GM19463 (cell line): ENCODE measurements at regions not wholly inside any gene's neighbourhood (a gene's known extent, or its start where the extent isn't known, plus 50 kb on each side); places are given as distances from the start of the nearest gene placed in this dataset.

ENCODE experiments used
- ATAC-seq: cut with Tn5 transposase; IDR thresholded peaks from one replicate; pipeline ENCODE4 v1.9.1; 2021; ENCODE audit warnings: mild to moderate bottlenecking, moderate library complexity; ENCODE audit not compliant: unreplicated experiment

DNA sequence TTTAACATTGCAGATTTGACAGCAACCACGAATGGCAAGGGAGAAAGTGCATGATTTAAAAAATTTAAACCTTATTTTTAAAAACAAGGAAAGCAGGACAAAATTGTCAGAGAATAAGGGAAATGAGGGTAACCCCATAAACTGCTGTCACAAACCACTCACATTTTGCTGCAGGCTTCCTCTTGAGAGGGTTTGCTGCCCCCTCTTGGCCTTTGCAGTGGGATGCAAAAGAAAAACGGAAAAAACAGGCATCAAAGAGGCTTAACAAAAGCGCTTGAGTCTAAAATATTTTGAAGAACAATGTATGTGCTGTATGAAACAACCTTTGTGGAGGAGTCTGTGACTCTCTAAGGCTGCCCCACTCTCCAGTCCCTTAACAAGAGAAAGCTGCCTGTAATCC is 91.6 kb downstream of the TMX3 start:
- peak; percentile 85 for ATAC-seq

DNA sequence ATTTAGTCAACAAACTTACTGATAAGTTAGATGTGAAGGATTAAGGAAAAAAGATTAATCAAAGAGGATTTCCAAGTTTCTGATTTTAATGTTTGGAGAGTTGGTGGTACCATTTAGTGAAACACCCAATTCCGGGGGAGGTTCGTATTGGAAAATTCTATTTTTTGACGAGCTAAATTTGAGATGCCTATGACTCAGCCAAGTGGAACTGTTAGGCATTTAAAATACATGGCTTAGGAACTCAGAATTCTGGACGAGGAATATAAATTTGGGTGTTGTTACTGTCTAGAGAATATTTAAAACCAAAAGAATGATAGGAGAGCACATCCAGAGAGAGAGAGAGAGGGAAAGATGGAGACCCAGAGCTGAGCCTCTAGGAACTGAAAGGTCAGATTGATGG is 103.6 kb downstream of the TMX3 start:
- ATAC-seq, result no peak

DNA sequence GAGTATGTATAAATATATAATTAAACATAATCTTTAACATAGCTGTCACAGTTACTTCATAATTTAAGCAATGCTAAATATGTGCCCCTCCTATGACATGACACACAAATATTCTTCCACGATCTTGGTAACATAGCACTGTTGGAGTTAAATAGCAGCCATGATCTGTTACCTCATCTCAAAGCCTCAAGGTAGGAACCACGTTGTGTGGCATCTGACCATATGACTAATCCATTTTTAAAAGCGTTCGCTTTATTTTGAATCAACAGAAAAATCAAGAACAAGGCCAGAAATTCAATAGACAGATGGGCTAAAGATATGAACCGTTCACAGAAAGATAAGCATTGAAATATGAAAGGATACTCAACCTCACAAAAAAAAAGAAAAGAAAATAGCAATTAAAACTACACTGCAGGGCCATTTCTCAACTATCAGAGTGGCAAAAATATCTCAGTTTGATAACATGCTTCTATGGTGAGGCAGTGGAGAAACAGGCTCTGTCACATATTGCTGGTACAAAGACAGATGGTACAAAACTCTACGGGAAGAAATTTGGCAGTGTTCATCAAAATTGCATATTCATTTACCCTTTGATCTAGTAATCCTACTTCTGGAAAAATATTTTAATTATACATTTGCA is 105.9 kb downstream of the TMX3 start:
- ATAC-seq, result no peak

DNA sequence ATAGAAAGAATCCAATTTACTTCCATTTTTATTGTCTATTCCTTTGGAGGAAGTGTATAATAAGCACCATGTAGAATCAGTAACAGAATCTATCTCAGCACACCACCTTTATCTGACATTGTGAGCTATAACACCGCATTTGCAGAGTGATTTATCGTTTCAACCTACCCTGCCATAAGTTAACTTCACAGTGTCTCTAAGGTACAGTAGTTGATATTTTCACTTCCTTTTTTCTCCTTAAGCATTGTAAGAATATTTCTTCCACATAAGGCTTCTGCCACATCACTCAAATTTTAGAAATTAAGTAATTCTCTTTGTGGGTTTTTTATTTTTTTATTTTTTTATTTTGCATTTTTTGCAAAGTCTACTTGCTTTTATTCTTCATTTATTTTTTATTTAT is 107.1 kb downstream of the TMX3 start:
- ATAC-seq, result no peak

DNA sequence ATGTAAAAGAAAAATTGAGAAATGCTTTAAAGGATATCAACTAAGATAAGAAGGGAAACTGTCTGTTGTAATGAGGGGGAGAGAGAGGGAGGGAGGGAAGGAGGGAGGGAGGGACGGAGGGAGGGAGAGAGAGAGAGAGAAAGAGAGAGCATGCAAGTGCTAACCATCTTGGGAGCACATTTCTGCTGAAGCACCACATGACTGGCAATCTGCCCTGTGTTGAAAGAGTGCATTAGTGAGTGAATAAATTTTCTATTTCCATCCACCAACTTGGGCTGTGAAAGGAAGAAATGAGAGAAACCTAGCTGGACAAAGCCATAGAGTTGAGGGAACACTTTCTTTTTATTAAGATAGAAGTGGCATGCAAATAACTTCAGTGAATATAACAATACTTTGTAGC is 110.7 kb downstream of the TMX3 start:
- no peak for ATAC-seq

DNA sequence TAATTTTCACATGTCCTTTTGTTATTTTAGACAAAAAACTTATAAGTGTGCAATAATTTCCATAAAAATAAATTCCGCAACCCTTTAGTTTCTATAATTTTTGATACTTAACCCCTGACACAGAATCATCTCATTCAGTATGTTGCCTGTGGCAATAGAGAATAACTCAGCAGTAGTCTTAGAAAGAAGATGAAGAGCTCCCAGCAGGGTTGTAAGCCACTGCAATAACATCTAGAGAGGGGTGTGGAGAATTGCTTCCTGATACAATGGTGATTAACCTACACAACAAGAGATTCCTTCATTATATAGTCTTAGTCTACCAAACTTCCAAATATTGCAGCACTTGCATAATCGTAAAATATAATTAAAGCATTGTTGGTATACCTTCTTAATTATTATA is 118.9 kb downstream of the TMX3 start:
- ATAC-seq, result no peak

DNA sequence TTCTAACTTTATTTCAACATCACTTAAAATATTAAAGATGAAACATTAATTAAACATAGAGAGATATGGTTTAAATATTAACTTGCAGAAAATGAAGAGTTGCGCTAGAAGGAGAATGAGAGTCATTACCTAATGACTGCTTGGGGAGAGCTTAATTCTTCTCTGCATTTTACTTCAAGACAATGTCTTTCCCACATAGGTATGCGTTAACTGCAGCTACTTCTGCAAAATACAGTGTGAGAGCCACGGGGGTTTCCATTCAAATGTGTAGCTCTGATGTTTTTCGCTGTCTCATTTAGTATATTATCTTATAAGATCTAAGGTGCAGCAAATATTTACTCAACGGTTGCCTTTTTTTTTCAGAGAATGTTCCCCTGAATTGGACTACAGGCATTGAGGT is 126.7 kb downstream of the TMX3 start:
- ATAC-seq, result no peak

DNA sequence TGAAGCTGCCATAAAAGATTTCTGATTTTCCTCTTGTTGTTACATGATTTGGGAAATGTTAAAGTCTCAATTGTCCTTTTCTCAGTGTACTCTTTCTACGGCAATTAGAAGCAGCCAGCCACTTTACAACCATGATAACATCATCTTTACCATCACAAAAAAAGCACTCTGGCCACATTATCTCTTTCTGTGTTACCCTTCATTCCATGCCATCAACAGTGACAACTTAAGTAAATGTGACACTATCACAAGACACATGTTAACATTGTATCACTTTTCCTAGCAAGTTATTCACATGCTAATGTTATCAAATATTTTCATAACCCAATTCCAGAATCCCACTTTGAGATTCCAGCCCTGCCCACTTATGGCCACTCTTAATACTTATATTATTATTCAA is 131.2 kb downstream of the TMX3 start:
- no peak for ATAC-seq

DNA sequence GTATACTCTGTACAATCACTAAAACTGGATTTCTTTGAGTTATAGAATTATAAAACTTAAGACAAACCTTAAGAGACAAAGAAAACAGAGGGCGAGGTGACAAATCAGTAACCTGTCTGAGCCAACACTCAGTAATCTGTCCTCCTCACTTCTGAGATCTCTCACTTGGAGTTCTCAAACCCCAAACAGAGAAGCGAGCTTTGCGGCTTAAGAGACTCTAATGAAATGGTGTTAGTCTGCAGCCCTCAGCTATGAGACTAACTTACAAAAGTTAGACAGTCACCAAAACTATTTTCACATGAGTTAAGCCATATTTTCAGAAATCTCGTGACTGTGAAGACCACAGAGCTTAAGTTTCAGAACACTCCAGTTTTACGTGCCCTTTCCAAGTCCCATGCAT is 140.6 kb downstream of the TMX3 start:
- no peak for ATAC-seq

DNA sequence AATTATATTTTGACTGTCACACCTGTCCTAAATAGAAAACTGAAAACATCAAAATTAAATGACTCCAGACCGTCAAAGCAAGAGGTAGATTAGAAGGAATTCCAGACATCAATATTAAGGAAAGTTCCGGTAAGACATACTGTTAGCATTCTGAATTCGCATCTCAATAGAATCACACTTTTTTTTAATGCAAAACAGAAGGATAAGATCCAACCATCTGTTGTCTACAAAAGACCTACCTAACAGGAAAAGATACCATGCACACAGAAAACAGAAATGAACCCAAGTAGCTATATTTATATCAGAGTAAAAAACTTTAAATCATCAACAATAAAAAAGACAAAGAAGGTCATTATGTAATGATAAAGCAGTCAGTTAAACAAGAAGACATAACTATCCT is 145.0 kb downstream of the TMX3 start:
- no peak for ATAC-seq

DNA sequence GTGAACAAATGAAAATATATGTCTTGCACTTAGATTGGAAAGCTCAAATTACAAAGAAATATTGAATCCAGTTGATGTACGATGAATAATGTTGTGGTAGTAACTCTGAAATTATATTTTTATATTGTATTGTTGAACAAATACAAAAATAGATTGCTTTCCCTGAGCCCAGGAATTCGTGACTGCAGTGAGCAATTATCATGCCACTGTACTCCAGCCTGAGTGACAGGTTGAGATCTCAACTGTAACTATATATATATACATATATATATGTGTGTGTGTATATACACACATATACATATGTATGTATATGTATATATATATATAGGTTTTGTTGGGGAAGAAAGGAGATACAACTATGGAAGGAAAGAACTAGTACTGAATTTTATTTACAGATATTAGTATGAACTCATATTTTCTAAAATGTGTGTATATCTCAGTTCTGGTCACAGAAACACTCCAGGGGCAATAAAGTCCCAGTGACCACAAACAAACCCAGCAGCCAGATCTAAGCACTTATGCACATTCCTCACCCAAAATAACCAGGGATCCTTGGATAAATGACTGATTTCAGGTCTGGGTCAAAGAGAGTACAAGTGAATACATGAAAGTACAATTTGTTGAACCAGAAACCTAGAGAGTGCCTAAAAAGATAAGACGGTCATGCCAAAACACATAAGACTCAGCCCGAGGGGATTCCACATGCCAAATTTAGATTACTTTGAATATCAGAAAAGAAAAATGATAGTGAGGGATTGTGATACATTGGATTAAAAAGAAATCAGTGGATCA is 146.3 kb downstream of the TMX3 start:
- no peak for ATAC-seq

DNA sequence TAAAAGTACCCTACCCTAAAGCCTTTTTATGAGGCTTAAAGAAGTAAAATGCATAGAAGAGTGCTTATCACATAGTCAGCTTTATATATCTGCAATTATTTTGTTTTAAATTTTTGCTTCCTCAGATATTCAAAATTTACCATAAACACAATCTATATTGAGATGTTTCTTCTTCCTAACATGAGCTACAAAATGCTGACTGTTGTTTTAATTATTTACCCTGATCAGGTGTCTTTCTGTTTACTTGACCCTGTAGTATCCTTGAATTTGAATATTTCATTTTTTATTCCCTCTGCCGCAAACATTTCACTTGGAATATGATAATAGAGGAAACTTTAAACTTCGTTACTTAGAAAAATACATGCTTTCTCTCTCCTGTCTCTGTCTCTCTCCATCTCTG is 147.9 kb downstream of the TMX3 start:
- ATAC-seq, result no peak

DNA sequence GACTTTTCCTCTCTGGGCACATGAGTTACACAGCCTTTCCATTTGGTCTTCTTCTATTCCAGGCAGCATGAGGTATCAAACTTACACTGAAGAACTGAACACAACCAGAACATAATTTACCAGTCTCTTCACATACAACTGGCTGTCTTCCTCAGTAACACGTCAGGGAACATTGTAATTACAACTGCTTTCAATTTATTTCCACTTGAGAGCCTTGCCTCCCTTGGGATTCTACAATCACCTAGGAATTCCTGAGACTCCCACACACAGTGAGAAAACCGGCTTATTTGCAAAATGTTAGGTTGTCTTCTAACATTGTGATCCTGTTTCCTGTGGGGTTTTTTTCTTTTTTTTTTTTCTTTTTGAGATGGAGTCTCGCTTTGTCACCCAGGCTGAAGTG is 149.9 kb downstream of the TMX3 start:
- no peak for ATAC-seq

DNA sequence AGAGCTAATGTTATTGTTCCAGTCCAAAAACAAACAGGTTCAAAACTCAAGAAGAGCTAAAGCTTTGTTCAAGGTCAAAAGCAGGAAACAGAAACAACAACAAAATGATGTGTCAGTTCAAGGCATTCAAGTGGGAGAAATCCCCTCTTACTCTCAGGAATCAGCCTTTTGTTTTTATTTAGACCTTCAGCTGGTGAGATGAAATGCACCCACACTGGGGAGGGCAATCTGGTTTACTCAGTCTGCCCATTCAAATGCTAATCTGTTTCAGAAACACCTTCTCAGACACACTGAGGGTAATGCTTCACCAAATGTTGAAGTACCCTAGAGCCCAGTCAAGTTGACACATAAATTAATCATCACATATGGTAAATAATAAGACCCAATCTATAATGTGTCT is 150.6 kb downstream of the TMX3 start:
- peak; percentile 43 for ATAC-seq

DNA sequence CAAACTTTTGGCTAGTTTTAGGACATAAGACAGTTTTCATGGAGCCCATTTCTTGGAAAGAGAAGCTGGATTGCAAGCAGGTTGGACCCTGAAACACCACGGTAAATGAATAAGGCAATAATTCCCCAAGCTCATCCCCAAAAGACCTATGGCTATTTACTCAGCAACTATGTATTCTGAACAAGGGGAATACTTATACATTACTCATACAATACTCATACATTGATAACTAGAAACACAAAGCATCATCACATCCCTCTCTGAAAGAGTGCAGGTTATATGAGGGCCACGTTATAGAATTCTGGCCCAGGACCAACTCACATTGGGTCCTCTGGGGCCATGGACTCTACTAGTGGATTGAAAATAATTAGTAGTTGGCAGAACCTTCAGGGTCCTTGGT is 154.8 kb downstream of the TMX3 start:
- ATAC-seq, result no peak

DNA sequence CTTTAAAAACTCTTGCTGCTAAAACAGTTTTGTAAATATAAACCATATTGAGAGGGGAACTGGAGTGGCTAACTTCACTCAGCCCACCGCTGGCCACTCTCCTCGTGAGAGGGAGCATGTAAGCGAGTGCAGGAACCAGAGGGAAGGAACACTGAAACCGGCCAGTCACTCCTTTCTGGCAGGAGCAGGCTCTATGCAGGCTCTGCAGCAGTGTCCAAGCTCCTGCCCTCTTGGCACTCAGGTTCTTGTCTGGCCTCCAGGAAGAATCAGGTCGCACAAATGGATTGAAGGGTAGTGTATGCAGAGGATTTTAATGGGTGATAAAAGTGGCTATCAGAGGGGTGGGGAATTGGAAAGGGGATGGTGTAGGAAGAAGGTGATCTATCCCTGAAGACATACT is 157.7 kb downstream of the TMX3 start:
- no peak for ATAC-seq

DNA sequence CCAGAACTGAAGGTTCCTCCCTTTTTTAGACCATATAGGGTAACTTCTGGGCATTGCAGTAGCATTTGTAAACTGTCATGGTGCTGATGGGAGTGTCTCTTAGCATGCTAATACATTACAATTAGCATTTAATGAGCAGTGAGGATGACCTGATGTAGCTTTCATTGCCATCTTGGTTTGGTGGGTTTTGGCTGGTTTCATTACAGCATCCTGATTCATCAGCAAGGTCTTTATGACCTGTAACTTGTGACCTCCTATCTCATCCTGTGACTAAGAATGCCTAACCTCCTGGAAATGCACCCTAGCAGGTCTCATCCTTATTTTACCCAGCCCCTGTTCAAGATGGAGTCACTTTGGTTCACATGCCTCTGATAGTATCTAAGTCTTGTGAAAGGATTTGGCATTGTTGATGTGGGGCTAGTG is 159.0 kb downstream of the TMX3 start:
- no peak for ATAC-seq

DNA sequence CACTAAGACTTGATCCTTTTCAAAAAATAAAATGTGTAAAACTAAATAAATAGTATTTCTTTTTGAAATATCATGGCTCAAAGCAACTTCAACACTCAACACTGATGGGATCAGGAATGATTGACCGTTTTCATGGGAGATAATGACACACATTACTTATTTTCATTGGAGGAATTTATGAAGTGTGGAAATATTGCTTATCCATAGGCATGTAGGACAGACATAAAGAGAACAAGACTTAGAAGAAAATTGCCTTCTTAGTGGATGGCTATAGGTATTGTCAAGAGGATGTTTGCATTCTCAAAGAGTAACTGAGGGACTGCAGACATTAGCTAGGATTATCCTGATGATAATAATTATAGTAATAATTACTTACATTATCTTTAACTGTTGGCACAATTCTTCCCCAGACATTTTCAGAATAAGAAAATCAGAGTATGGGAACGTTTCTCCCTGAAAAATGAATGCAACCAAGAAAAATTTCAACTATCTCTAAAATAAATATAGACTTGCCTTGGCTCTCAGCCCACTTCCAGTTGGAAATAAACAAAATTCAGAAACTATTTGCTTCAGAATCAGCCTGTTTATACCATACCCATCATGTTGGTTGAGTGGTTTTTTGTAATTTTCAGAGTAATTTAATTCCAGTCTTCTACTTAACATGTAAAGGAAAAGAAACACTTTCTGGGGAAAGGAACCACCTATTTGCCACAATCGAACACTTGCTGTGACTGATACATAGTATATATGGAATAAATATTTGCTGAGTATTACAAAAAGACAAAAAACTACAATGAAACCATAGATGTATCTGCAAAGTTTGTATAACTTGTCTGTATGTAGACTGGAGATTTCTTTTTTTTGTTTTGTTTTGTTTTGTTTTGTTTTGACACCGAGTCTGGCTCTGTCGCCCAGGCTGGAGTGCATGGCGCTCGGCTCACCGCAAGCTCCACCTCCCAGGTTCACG is 165.7 kb downstream of the TMX3 start:
- ATAC-seq, result no peak

DNA sequence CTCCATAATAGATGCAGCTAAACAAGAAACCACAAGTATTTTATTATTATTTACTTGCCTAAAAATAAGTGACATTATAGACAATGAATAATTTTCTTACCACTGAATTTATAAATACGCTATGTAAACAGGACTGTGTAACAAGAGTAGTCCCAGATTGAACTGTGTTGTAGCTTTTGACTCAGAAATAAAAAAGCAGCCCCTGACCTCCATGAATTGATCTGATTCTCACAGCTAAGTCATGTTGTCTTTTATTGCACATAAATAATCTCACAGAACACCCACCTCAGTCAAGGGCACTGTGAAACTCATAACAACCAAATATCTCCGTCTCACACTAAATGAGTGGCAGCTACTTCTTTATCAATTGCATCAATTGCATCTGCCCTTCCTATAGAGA is 171.6 kb downstream of the TMX3 start:
- no peak for ATAC-seq

DNA sequence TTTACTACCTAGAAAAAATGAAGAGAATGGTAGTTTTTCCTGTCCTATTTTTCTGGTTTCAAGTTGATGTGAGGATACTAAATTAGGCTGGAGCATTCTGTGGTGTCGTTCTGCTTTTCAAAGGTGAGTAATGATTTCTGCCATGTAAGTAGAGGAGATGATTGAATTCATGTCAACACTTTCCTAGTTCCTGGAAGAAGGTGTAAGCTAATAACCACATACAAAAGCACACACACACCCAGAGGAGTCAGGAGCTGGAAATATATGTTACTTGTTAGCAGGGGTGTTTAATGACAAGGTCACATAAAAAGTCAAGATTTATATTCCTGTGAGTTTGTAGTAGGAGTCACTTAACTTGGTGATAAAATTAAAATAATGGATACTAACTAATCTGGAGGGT is 172.1 kb downstream of the TMX3 start:
- ATAC-seq, result no peak

DNA sequence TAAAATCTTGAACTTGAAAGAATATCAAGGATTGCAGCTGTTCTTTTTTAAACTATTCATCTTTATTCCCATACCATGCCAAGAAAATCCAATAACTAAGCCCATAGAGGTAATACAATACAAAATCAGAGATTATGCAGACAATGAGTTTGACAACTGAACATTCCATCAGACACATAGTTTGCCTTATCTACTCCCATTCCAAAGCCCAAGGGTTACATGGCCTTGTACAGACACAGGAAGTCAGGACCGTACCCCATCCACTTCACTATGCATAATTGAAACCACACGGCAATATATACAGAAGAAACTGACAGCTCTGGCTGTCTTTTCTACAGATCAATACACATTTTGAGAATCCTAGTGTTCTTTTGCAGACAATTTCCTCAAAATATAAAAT is 181.3 kb downstream of the TMX3 start:
- no peak for ATAC-seq
